WERI-Rb-1 (cell line): ENCODE measurements at regions not wholly inside any gene's neighbourhood (a gene's known extent, or its start where the extent isn't known, plus 50 kb on each side); places are given as distances from the start of the nearest gene placed in this dataset.

ENCODE experiments used
- DNase-seq: peaks from one replicate; pipeline ENCODE4 v3.0.0-alpha.2; 2020
- H3K27ac ChIP-seq: fragments of 250-450 bp; sonication (Bioruptor Pico); 2 replicates; pipeline ENCODE4 v1.5.1; 2020; ENCODE audit warnings: mild to moderate bottlenecking, moderate library complexity
- H3K27me3 ChIP-seq: fragments of 250-450 bp; sonication (Bioruptor Pico); 2 replicates; pipeline ENCODE4 v1.5.1; 2021; ENCODE audit warnings: mild to moderate bottlenecking, low read depth, moderate library complexity; ENCODE audit not compliant: insufficient read depth, severe bottlenecking
- H3K36me3 ChIP-seq: fragments of 250-450 bp; sonication (Bioruptor Pico); 2 replicates; pipeline ENCODE4 v1.5.1; 2020; ENCODE audit warnings: mild to moderate bottlenecking, moderate library complexity
- H3K4me3 ChIP-seq: 2 replicates; pipeline ENCODE4 v1.5.1; 2011; ENCODE audit warnings: low read depth, mild to moderate bottlenecking, control low read depth, low read length
- H3K9me3 ChIP-seq: fragments of 250-450 bp; sonication (Bioruptor Pico); 2 replicates; pipeline ENCODE4 v1.5.1; 2021; ENCODE audit warnings: mild to moderate bottlenecking, moderate library complexity; ENCODE audit not compliant: severe bottlenecking
- CTCF ChIP-seq: IDR thresholded peaks from 2 replicates; pipeline ENCODE4 v1.5.1; 2011; ENCODE audit warnings: low read depth, mild to moderate bottlenecking, control low read depth, inconsistent platforms, low read length

- no peak for TF ChIP-seq CTCF
- Histone ChIP-seq H3K9me3 (no peaks in the 10 kb centered on the region), H3K27me3 (no peaks in the 10 kb centered on the region), H3K36me3 (no peaks in the 10 kb centered on the region), H3K4me3 (no peak overlapping the region), H3K27ac (no peak overlapping the region)
- no peak for DNase-seq
Measured at GRCh38 chr13:29911781-29912418, 61.5 kb upstream of the UBL3 start.

GRCh38 chr13:29909975-29910674, 59.7 kb upstream of the UBL3 start:
- Histone ChIP-seq H3K27ac (no peak overlapping the region), H3K36me3 (no peaks in the 10 kb centered on the region), H3K9me3 (no peaks in the 10 kb centered on the region), H3K27me3 (no peaks in the 10 kb centered on the region), H3K4me3 (no peak overlapping the region)
- DNase-seq: no peak
- TF ChIP-seq CTCF: no peak

GRCh38 chr13:29909081-29909730, 58.8 kb upstream of the UBL3 start:
- Histone ChIP-seq H3K4me3 (no peak overlapping the region), H3K9me3 (no peaks in the 10 kb centered on the region), H3K27ac (no peak overlapping the region), H3K36me3 (no peaks in the 10 kb centered on the region), H3K27me3 (no peaks in the 10 kb centered on the region)
- DNase-seq: peak; percentile 7
- no peak for TF ChIP-seq CTCF

GRCh38 chr13:29908416-29909080, 58.1 kb upstream of the UBL3 start:
- H3K27me3 ChIP-seq: no peaks in the 10 kb centered on the region
- H3K36me3 ChIP-seq: no peaks in the 10 kb centered on the region
- no peak overlapping the region for H3K27ac ChIP-seq
- no peak overlapping the region for H3K4me3 ChIP-seq
- no peaks in the 10 kb centered on the region for H3K9me3 ChIP-seq
- DNase-seq: no peak
- no peak for TF ChIP-seq CTCF

GRCh38 chr13:29907670-29908069, 57.3 kb upstream of the UBL3 start:
- Histone ChIP-seq H3K9me3 (no peaks in the 10 kb centered on the region), H3K27ac (no peak overlapping the region), H3K36me3 (no peaks in the 10 kb centered on the region), H3K27me3 (no peaks in the 10 kb centered on the region), H3K4me3 (no peak overlapping the region)
- TF ChIP-seq CTCF: no peak
- DNase-seq: no peak
